COLO668 (cell line): ENCODE measurements at regions not wholly inside any gene's neighbourhood (a gene's known extent, or its start where the extent isn't known, plus 50 kb on each side); places are given as distances from the start of the nearest gene placed in this dataset.
"Not testable (repeated sequence)": the region's sequence is repeated elsewhere in the genome, so short reads cannot be mapped to it uniquely, and the experiment has no call there.

Experiments
- DNase-seq: peaks from one replicate; lab custom pipeline; 2025; ENCODE audit not compliant: unreplicated experiment; lab: John Stamatoyannopoulos, UW

DNA sequence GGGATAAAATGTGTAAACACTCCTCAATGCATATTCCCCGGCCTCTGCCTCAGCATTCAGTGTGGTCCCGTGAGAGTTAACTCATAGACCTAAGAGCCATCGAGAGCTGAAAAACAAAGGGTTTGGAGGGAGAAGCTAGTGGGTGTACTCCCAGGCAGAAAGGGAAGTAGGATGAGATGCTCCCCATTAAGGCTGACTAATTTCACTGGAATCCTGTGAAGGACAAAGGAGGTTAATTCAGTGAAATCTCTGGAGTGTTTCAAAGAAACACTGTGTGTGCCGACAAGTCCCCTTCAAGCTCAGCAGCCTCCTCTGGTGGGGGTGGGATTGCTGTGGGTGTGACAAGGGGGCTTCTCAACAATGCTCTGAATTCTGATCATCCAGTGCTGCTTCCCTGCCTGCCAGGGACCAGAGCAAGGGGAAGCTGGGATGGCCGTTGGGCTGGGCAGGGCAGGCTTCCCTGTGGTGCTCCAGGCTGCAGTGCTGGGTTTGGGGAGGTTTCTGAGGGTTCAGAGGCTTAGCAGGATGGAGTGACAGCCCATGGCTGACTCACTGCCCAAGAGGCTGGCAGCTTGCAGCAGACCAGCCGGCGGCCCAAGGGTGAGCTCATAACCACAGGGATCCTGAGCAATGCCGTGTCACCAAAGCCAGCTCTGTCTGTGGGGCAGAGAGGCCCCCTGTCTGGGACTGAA is 61.4 kb upstream of the BMAL1 start:
- DNase-seq, result no peak

DNA sequence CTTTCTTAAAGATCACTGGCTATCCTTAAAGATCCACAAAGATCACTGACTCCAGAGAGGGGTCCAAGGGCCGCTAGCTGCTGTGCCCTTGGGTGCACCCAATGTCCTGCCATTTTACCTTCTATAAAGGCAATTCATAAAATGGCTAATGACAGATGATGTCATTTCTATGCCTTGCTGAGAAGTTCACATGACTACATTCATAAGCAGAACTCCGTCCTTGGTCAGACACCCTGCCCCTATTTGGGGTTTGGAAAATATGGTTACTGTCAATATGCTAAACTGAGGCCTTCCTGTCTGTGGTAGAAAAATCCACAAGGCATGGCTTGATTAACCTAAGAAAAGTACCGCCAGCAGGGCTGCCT is 60.9 kb upstream of the BMAL1 start:
- no peak for DNase-seq

DNA sequence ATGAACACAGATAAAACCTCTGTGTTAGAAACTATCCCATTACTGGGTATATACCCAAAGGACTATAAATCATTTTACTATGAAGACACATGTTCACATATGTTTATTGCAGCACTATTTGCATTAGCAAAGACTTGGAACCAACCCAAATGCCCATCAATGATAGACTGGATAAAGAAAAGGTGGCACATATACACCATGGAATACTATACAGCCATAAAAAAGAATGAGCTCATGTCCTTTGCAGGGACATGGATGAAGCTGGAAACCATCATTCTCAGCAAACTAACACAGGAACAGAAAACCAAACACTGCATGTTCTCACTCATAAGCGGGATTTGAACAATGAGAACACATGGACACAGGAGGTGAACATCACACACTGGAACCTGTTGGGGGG is 58.9 kb upstream of the BMAL1 start:
- not testable (repeated sequence) for DNase-seq

DNA sequence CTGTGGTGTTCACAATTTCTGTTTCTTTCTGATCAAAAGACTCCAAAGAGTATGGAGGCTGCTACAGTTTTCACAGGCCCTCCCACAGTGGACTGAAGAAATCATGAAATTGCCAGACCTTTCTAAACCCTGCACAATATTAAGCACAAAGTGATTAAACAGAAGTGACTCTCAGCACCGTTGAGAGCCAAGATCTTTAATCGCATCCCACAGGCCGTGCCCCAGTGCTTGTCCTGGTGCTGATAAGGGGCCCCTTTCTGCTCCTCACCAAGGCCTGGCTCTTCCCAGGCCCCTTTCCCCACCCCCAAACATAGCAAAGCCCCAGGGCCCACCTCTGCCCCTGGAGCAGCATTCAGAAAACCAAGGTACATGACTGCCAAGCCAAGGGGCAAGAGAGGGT is 57.4 kb upstream of the BMAL1 start:
- no peak for DNase-seq

DNA sequence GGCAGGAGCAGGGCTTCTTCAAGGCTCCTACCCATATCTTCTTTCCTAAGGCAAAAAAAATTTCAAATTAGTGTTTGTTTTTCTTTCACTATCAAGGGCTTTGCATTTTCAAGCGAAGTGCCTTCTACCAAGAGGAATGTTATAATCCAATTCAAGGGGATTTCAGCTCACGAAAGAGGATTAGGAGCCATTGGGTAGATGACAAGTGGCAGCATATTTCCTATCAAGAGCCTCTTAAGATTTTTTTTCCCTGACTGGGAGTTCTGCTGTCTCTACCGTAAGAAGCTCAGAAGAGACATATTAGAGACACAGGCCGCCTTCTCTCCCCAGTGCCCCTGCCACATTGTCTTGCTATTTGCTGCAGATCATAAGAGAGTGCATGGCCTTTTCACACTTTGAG is 55.9 kb upstream of the BMAL1 start:
- DNase-seq, result no peak

DNA sequence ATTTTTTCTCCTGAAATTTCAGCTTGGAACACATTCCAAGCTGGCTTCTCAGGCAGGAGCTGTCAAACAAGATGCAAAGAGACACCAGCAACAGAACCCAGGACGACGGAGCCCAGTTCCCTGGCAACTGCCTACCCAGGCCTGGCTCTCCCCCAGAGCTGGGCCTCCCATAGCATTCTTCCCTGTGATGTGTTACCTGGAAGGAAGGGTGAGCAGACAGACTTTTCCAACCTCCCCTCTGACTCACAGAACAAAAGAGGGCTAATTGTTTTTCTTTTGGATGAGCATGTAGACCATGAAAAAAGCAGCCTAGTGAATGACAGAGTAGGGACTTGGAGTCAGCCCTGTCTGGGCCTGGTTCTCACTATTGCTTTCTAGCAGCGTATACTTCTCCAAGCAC is 55.3 kb upstream of the BMAL1 start:
- DNase-seq, result no peak

DNA sequence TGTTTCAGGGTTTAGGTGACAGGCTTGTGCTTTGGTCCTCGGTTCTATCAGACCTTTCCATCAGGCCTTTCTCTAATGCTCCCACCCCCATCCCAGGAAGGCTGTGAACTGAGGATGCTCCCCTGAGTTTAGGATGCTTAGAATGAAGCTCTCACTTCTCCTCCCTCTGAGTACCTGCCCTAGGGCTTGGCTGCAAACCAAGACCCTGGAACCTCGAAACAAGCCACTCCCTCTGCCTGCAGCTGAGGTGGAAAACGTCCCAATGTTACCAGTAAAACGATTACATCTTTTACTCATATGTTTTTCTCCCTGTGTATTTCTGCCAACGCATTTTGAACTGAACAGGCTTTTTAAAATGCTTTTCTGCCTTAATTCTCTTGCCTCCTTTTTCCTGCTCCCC is 54.5 kb upstream of the BMAL1 start:
- DNase-seq, result no peak

DNA sequence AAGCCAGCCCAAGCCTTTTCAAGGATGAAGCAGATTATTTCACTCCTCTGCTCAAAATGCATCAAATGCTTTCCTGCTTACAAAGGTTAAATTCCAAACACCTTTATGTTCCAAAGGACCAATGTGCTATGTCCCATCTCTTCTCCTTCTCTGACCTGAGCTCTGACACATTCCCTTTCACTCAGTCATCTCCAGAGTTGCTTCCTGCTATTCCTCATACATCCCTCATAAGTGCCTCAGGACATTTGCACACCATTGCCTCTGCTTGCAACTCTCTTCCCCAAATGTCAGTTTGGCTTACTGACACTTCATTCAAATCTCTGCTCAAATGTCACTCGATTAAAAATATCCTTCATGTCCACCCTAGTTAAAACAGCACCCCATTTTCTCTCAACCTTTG is 53.3 kb upstream of the BMAL1 start:
- DNase-seq, result no peak

DNA sequence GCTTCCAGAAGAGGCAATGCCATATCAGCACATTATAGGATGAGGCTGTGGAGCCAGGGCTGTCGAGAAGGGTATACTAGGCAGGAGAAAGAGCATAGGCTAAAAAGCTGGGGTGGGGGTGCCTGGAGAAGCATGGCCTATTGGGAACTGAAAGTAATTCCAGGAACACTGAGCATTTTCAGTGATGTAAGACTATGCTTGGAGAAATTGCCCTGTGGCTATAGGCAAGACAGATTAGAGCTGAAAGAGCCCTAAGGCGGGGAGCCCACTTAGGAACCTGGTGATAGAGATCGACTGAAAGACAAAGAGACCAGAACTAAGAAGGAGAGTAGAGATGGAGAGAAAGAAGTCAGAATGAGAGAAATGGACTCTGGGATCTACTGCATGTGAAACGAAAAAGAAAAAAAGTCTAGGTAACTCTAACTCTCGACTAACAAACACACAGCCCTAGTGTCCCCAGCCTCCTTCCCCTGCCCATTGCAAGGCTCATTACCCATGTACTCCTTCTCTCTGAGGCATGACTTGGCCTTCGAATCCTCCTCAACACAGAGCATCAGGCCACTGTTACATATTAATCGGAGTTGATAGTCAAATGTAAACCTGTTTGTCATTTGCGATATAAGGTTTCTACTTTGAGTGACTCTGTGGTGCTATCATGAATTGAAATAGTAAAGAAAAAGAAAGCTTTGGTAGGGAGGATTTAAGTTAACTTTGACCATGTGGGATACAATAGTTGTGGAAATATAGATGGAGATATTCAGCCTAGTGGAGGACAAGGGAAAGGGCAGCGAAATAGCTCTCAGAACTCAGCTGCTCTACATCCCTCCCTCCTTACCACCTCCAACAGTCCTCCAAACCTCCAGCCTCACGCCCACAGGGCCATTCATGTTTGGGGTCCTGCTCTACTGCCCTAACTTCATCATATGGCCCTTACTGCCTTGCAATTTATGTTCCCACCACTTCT is 52.3 kb upstream of the BMAL1 start:
- DNase-seq, result no peak

DNA sequence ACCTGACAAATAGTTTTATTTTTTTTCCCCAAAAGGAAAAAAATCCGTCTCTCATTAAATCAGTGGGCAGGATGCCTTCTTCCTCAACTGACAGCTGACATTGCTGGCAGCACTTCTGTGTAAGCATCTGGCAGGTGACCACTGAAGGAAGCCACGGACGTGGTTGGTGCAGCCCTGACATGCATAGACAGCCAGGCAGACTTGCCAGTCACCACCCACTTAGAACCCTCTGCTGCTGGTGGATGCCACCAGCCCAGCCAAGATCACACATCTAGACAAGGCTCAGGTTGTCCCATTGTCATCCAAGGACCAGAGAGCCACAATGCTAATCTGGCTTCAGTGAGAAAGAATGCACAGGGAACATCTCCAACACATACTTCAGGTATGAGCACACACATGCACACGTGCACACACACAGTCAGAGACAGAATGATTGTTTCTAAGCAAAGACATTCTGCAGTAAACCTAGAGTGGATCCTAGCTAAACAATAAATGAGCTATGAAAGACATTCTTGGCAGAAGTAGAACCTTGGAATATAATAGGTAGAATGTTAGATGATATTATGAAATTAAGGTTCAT is 49.8 kb upstream of the BMAL1 start:
- no peak for DNase-seq
